ENCODE measurements at regions not wholly inside any gene's neighbourhood (a gene's known extent, or its start where the extent isn't known, plus 50 kb on each side); places are given as distances from the start of the nearest gene placed in this dataset.

GRCh38 chr17:79150799-79151198, 76.2 kb downstream of the ENGASE start:
- no peaks in the 10 kb centered on the region for H3K4me1 ChIP-seq
- no peak overlapping the region for H3K4me3 ChIP-seq
- no peak for DNase-seq (ENCODE audit: low spot score in 2 of 2)
- no peaks in the 10 kb centered on the region for H3K36me3 ChIP-seq
- no peaks in the 10 kb centered on the region for H3K9me3 ChIP-seq
- no peak overlapping the region for H3K27ac ChIP-seq
- intact Hi-C loops (cut with DNase I): no loop called here
- no peaks in the 10 kb centered on the region for H3K27me3 ChIP-seq
- TF ChIP-seq, protein P1, sequence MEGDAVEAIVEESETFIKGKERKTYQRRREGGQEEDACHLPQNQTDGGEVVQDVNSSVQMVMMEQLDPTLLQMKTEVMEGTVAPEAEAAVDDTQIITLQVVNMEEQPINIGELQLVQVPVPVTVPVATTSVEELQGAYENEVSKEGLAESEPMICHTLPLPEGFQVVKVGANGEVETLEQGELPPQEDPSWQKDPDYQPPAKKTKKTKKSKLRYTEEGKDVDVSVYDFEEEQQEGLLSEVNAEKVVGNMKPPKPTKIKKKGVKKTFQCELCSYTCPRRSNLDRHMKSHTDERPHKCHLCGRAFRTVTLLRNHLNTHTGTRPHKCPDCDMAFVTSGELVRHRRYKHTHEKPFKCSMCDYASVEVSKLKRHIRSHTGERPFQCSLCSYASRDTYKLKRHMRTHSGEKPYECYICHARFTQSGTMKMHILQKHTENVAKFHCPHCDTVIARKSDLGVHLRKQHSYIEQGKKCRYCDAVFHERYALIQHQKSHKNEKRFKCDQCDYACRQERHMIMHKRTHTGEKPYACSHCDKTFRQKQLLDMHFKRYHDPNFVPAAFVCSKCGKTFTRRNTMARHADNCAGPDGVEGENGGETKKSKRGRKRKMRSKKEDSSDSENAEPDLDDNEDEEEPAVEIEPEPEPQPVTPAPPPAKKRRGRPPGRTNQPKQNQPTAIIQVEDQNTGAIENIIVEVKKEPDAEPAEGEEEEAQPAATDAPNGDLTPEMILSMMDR (IDR thresholded peaks at IDR 0.05): no peak

- TF ChIP-seq, protein P1 (IDR thresholded peaks at IDR 0.05): no peak
- DNase-seq (ENCODE audit: low spot score in 2 of 2): no peak
- Histone ChIP-seq H3K27me3 (no peaks in the 10 kb centered on the region), H3K4me3 (no peak overlapping the region), H3K9me3 (no peaks in the 10 kb centered on the region), H3K4me1 (no peaks in the 10 kb centered on the region), H3K36me3 (no peaks in the 10 kb centered on the region), H3K27ac (no peak overlapping the region)
- intact Hi-C loops (cut with DNase I): no loop called here
Measured at GRCh38 chr17:79150035-79150733, 75.6 kb downstream of the ENGASE start.

GRCh38 chr17:79148584-79148983, 74.0 kb downstream of the ENGASE start:
- no peak for DNase-seq (ENCODE audit: low spot score in 2 of 2)
- intact Hi-C loops (cut with DNase I): no loop called here
- Histone ChIP-seq H3K36me3 (no peaks in the 10 kb centered on the region), H3K4me3 (no peak overlapping the region), H3K27ac (no peak overlapping the region), H3K9me3 (no peaks in the 10 kb centered on the region), H3K27me3 (no peaks in the 10 kb centered on the region), H3K4me1 (no peaks in the 10 kb centered on the region)
- TF ChIP-seq, protein P1 (IDR thresholded peaks at IDR 0.05): no peak

GRCh38 chr17:79147746-79148506, 73.3 kb downstream of the ENGASE start:
- H3K36me3 ChIP-seq: no peaks in the 10 kb centered on the region
- no peaks in the 10 kb centered on the region for H3K4me1 ChIP-seq
- TF ChIP-seq, protein P1 (IDR thresholded peaks at IDR 0.05): no peak
- no peak for DNase-seq (ENCODE audit: low spot score in 2 of 2)
- H3K27ac ChIP-seq: no peak overlapping the region
- intact Hi-C loops (cut with DNase I): no loop called here
- no peak overlapping the region for H3K4me3 ChIP-seq
- H3K9me3 ChIP-seq: no peaks in the 10 kb centered on the region
- H3K27me3 ChIP-seq: no peaks in the 10 kb centered on the region

GRCh38 chr17:79146562-79146961, 71.9 kb downstream of the ENGASE start:
- Histone ChIP-seq H3K27ac (no peak overlapping the region), H3K9me3 (no peaks in the 10 kb centered on the region), H3K4me1 (no peaks in the 10 kb centered on the region), H3K4me3 (no peak overlapping the region), H3K36me3 (no peaks in the 10 kb centered on the region), H3K27me3 (no peaks in the 10 kb centered on the region)
- TF ChIP-seq, protein P1 (IDR thresholded peaks at IDR 0.05): no peak
- intact Hi-C loops (cut with DNase I): no loop called here
- DNase-seq (ENCODE audit: low spot score in 2 of 2): no peak

Measured in ascending aorta (tissue), 2 donors.